ENCODE measurements at regions not wholly inside any gene's neighbourhood (a gene's known extent, or its start where the extent isn't known, plus 50 kb on each side); places are given as distances from the start of the nearest gene placed in this dataset.
"Not testable (repeated sequence)": the region's sequence is repeated elsewhere in the genome, so short reads cannot be mapped to it uniquely, and the experiment has no call there.

DNA sequence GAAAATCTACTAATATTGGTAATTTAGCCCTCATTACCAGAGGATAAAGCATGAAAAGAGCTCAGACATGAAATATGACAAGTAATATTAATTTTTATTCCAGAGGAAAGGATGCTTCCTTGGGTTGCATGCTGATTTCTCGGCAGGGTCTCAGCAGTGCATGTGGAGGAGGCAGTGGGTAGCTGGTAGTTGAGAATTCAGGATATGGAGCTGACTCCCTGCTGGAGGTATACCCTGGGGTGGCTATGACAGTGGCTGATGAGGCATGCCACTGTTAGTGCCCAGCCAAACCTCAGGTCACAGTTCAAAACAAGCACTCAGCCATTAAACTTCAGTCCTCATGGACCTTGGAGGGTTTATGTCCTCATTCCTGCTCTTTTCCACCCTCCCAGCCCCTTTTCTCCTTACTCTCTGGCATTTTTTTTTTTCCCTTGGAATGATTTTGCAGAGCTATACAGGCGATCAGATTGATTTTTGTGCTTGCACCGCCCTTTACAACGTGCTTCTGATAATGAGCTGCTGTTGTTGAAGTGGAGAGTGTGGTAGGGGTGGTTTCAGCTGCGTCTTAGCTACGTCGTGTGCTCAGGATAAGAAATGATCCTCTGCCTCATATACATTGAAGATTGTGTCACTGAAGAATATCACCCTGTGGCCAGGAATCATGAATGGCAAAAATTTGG is 761.9 kb upstream of the MMS22L start:
- Mint-ChIP-seq H3K36me3 (no peaks in the 10 kb centered on the region), H3K27me3 (peaks cover 0 to 4% (median 0%) of the 10 kb centered on the region in 5 donors), H3K4me3 (no peak overlapping the region), H3K4me1 (no peaks in the 10 kb centered on the region), H3K27ac (no peak overlapping the region), H3K9me3 (peaks cover 0 to 4% (median 0%) of the 10 kb centered on the region in 11 donors)
- ATAC-seq (no peak), DNase-seq (no peak)
- Histone ChIP-seq H3K4me1 (ENCODE audit: control insufficient read depth in 2 of 2, insufficient read depth in 2 of 2, low read length in 2 of 2) (no peaks in the 10 kb centered on the region), H3K27ac (ENCODE audit: low read depth, low read length) (no peak overlapping the region), H3K27me3 (ENCODE audit: control insufficient read depth in 2 of 2, insufficient read depth in 2 of 2, low read length in 2 of 2) (no peaks in the 10 kb centered on the region), H3K36me3 (ENCODE audit: control insufficient read depth in 2 of 3, insufficient read depth in 3 of 3, low read length in 3 of 3) (no peaks in the 10 kb centered on the region), H3K9me3 (ENCODE audit: control insufficient read depth in 2 of 3, low read length in 3 of 3) (no peaks in the 10 kb centered on the region), H3K4me3 (ENCODE audit: low read length) (no peak overlapping the region)
- intact Hi-C loops (cut with micrococcal nuclease), result no loop called here
- ChIA-PET CTCF (no interaction called here), POLR2A (no interaction called here)

DNA sequence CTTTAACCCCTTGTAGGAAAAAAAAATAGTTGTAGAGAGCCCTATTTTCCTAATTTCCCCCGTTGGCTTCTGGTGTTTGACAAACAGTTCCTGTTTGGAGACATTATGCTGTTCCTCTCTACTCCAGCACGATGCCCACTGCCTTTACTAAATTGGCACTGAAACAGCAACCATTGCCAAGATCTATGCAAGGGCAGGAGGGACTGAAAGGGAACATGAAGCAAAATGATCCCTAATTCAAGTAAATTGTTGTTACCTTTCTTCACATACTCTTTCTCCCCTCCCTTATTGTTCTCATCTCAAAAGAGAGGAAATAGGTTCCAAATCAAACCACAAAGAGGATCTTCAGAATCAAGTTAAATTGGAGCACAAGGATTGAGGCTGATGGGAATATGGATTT is 764.1 kb upstream of the MMS22L start:
- no peaks in the 10 kb centered on the region for H3K36me3 ChIP-seq (ENCODE audit: control insufficient read depth in 2 of 3, insufficient read depth in 3 of 3, low read length in 3 of 3)
- Mint-ChIP-seq H3K4me1 (no peaks in the 10 kb centered on the region), H3K9me3 (peaks cover 0 to 4% (median 0%) of the 10 kb centered on the region in 11 donors), H3K4me3 (no peak overlapping the region), H3K27ac (no peak overlapping the region), H3K36me3 (no peaks in the 10 kb centered on the region), H3K27me3 (peaks cover 0 to 2% (median 0%) of the 10 kb centered on the region in 5 donors)
- H3K4me1 ChIP-seq (ENCODE audit: control insufficient read depth in 2 of 2, insufficient read depth in 2 of 2, low read length in 2 of 2), result no peaks in the 10 kb centered on the region
- ATAC-seq (no peak), DNase-seq (no peak)
- ChIA-PET CTCF (no interaction called here), POLR2A (no interaction called here)
- H3K4me3 ChIP-seq (ENCODE audit: low read length), result no peak overlapping the region
- H3K9me3 ChIP-seq (ENCODE audit: control insufficient read depth in 2 of 3, low read length in 3 of 3), result no peaks in the 10 kb centered on the region
- no peaks in the 10 kb centered on the region for H3K27me3 ChIP-seq (ENCODE audit: control insufficient read depth in 2 of 2, insufficient read depth in 2 of 2, low read length in 2 of 2)
- intact Hi-C loops (cut with micrococcal nuclease), result no loop called here
- no peak overlapping the region for H3K27ac ChIP-seq (ENCODE audit: low read depth, low read length)

DNA sequence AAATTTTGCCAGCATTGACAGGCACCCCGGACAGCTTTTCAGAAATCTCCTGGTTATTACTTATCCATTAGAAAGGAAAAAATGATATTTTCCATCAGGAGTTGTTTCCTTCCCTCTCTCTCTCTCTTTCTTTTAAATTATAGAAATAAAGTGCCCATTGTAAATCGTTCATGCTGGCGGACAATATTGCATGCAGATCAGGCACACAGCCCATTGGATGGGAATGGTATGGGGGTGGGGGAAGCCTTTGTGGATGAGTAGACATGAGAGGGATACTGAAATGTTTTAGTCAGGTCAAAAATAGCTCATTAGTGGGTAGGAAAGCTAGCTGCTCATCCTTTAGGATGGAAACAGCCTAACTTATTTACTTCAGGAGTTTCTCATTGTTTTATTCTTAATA is 764.9 kb upstream of the MMS22L start:
- H3K4me3 Mint-ChIP-seq, result no peak overlapping the region
- Histone ChIP-seq H3K36me3 (ENCODE audit: control insufficient read depth in 2 of 3, insufficient read depth in 3 of 3, low read length in 3 of 3) (no peaks in the 10 kb centered on the region), H3K4me1 (ENCODE audit: control insufficient read depth in 2 of 2, insufficient read depth in 2 of 2, low read length in 2 of 2) (no peaks in the 10 kb centered on the region), H3K27me3 (ENCODE audit: control insufficient read depth in 2 of 2, insufficient read depth in 2 of 2, low read length in 2 of 2) (no peaks in the 10 kb centered on the region), H3K27ac (ENCODE audit: low read depth, low read length) (no peak overlapping the region), H3K9me3 (ENCODE audit: control insufficient read depth in 2 of 3, low read length in 3 of 3) (no peaks in the 10 kb centered on the region), H3K4me3 (ENCODE audit: low read length) (no peak overlapping the region)
- H3K4me1 Mint-ChIP-seq, result no peaks in the 10 kb centered on the region
- no peak for ATAC-seq
- H3K9me3 Mint-ChIP-seq, result peaks cover 0 to 4% (median 0%) of the 10 kb centered on the region in 11 donors
- intact Hi-C loops (cut with micrococcal nuclease), result no loop called here
- no peaks in the 10 kb centered on the region for H3K27me3 Mint-ChIP-seq
- ChIA-PET CTCF (no interaction called here), POLR2A (no interaction called here)
- DNase-seq, result no peak
- H3K36me3 Mint-ChIP-seq, result no peaks in the 10 kb centered on the region
- H3K27ac Mint-ChIP-seq, result no peak overlapping the region

DNA sequence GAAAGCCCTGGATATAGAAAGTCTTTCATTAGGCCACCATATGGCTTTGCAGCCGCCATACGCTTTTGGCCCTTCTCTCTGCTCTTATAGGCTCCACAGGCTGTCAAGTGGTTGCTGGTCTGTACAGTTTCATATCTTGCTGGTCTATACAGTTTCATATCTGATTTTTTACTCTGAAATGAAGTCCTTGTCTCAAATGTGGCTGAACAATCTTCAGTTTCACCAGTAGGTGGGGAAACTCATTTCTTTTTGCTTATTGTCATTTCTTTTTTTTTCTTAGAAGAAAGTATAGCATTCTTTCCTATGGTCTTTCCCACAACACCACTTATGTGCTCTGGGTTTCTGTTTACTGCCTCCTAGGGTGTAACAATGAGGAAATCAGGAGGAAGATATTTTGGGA is 771.4 kb upstream of the MMS22L start:
- Mint-ChIP-seq H3K4me3 (no peak overlapping the region), H3K9me3 (peaks cover 0 to 5% (median 0%) of the 10 kb centered on the region in 11 donors), H3K36me3 (no peaks in the 10 kb centered on the region), H3K4me1 (no peaks in the 10 kb centered on the region), H3K27ac (no peak overlapping the region), H3K27me3 (no peaks in the 10 kb centered on the region)
- Histone ChIP-seq H3K4me3 (ENCODE audit: low read length) (no peak overlapping the region), H3K9me3 (ENCODE audit: control insufficient read depth in 2 of 3, low read length in 3 of 3) (no peaks in the 10 kb centered on the region), H3K36me3 (ENCODE audit: control insufficient read depth in 2 of 3, insufficient read depth in 3 of 3, low read length in 3 of 3) (no peaks in the 10 kb centered on the region), H3K27me3 (ENCODE audit: control insufficient read depth in 2 of 2, insufficient read depth in 2 of 2, low read length in 2 of 2) (no peaks in the 10 kb centered on the region), H3K4me1 (ENCODE audit: control insufficient read depth in 2 of 2, insufficient read depth in 2 of 2, low read length in 2 of 2) (no peaks in the 10 kb centered on the region), H3K27ac (ENCODE audit: low read depth, low read length) (no peak overlapping the region)
- CTCF ChIA-PET, result no interaction called here
- DNase-seq, result no peak
- intact Hi-C loops (cut with micrococcal nuclease), result no loop called here
- no peak for ATAC-seq
- POLR2A ChIA-PET, result no interaction called here

DNA sequence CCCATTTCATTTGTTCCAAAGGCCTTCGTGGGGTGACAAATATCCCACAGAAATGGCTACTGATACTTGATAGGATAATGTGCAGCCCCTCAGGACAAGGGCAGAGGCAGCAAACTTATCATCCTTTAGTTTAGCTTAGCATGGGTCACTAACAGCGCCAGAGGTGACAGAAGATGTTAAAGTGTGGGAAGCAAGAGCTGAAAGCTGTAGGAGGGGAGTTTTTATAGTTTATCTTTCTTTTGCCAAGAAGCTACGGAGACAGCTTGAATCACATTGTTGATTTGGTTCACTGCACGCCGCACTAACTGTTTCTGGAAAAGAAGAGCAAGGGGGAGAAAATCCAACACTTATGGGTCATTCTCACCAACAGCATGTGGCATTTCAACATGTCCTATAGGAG is 773.9 kb upstream of the MMS22L start:
- Histone ChIP-seq H3K4me3 (ENCODE audit: low read length) (no peak overlapping the region), H3K27ac (ENCODE audit: low read depth, low read length) (no peak overlapping the region), H3K4me1 (ENCODE audit: control insufficient read depth in 2 of 2, insufficient read depth in 2 of 2, low read length in 2 of 2) (no peaks in the 10 kb centered on the region), H3K27me3 (ENCODE audit: control insufficient read depth in 2 of 2, insufficient read depth in 2 of 2, low read length in 2 of 2) (no peaks in the 10 kb centered on the region), H3K36me3 (ENCODE audit: control insufficient read depth in 2 of 3, insufficient read depth in 3 of 3, low read length in 3 of 3) (no peaks in the 10 kb centered on the region), H3K9me3 (ENCODE audit: control insufficient read depth in 2 of 3, low read length in 3 of 3) (no peaks in the 10 kb centered on the region)
- DNase-seq (no peak), ATAC-seq (no peak)
- H3K27ac Mint-ChIP-seq, result no peak overlapping the region
- POLR2A ChIA-PET, result no interaction called here
- peaks cover 0 to 5% (median 0%) of the 10 kb centered on the region in 11 donors for H3K9me3 Mint-ChIP-seq
- H3K4me3 Mint-ChIP-seq, result no peak overlapping the region
- no peaks in the 10 kb centered on the region for H3K36me3 Mint-ChIP-seq
- H3K4me1 Mint-ChIP-seq, result no peaks in the 10 kb centered on the region
- CTCF ChIA-PET, result no interaction called here
- intact Hi-C loops (cut with micrococcal nuclease), result no loop called here
- H3K27me3 Mint-ChIP-seq, result no peaks in the 10 kb centered on the region

GRCh38 chr6:98067375-98067774 is 767.0 kb upstream of the POU3F2 start:
- Mint-ChIP-seq H3K36me3 (peaks cover 0 to 3% (median 0%) of the 10 kb centered on the region in 5 donors), H3K4me1 (no peaks in the 10 kb centered on the region)
- no peaks in the 10 kb centered on the region for H3K27me3 ChIP-seq (ENCODE audit: control insufficient read depth in 2 of 2, insufficient read depth in 2 of 2, low read length in 2 of 2)

DNA sequence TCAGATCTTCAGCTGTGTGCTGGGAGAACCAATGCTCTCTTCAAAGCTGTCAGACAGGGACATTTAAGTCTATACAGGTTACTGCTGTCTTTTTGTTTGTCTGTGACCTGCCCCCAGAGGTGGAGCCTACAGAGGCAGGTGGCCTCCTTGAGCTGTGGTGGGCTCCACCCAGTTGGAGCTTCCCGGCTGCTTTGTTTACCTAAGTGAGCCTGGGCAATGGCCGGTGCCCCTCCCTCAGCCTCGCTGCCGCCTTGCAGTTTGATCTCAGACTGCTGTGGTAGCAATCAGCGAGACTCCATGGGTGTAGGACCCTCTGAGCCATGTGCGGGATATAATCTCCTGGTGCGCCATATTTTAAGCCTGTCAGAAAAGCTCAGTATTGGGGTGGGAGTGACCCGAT is 745.8 kb upstream of the POU3F2 start:
- H3K27ac Mint-ChIP-seq; H3K27me3 ChIP-seq (ENCODE audit: control insufficient read depth in 2 of 2, insufficient read depth in 2 of 2, low read length in 2 of 2); H3K4me3 ChIP-seq (ENCODE audit: low read length); DNase-seq; H3K4me1 Mint-ChIP-seq; H3K36me3 ChIP-seq (ENCODE audit: control insufficient read depth in 2 of 3, insufficient read depth in 3 of 3, low read length in 3 of 3); CTCF ChIA-PET; H3K4me1 ChIP-seq (ENCODE audit: control insufficient read depth in 2 of 2, insufficient read depth in 2 of 2, low read length in 2 of 2); H3K27ac ChIP-seq (ENCODE audit: low read depth, low read length); POLR2A ChIA-PET; H3K4me3 Mint-ChIP-seq; ATAC-seq; H3K36me3 Mint-ChIP-seq; H3K27me3 Mint-ChIP-seq; intact Hi-C loops (cut with micrococcal nuclease); H3K9me3 ChIP-seq (ENCODE audit: control insufficient read depth in 2 of 3, low read length in 3 of 3): not testable (repeated sequence)
- peaks cover 0 to 18% (median 11%) of the 10 kb centered on the region in 11 donors for H3K9me3 Mint-ChIP-seq

More at GRCh38 chr6:98067375-98067774, 767.0 kb upstream of the POU3F2 start:
- CTCF ChIA-PET, result no interaction called here
- Histone ChIP-seq H3K27ac (ENCODE audit: low read depth, low read length) (no peak overlapping the region), H3K9me3 (ENCODE audit: control insufficient read depth in 2 of 3, low read length in 3 of 3) (no peaks in the 10 kb centered on the region), H3K4me1 (ENCODE audit: control insufficient read depth in 2 of 2, insufficient read depth in 2 of 2, low read length in 2 of 2) (no peaks in the 10 kb centered on the region), H3K4me3 (ENCODE audit: low read length) (no peak overlapping the region), H3K36me3 (ENCODE audit: control insufficient read depth in 2 of 3, insufficient read depth in 3 of 3, low read length in 3 of 3) (no peaks in the 10 kb centered on the region)
- POLR2A ChIA-PET, result no interaction called here
- Mint-ChIP-seq H3K27me3 (no peaks in the 10 kb centered on the region), H3K27ac (no peak overlapping the region), H3K9me3 (peaks cover 0 to 13% (median 1%) of the 10 kb centered on the region in 11 donors), H3K4me3 (no peak overlapping the region)
- no peak for ATAC-seq
- no peak for DNase-seq
- intact Hi-C loops (cut with micrococcal nuclease), result no loop called here
